Stimulated activated CD4-positive, alpha-beta T cell treated with anti-CD3 and anti-CD28 coated beads, Interleukin-15, amount 100 ng/mL, for 24 hours (primary cell): ENCODE measurements at regions not wholly inside any gene's neighbourhood (a gene's known extent, or its start where the extent isn't known, plus 50 kb on each side); places are given as distances from the start of the nearest gene placed in this dataset.
"Not testable (repeated sequence)": the region's sequence is repeated elsewhere in the genome, so short reads cannot be mapped to it uniquely, and the experiment has no call there.

ENCODE experiments used
- DNase-seq: peaks from one replicate; pipeline ENCODE4 v3.0.0-alpha.2; 2020

DNA sequence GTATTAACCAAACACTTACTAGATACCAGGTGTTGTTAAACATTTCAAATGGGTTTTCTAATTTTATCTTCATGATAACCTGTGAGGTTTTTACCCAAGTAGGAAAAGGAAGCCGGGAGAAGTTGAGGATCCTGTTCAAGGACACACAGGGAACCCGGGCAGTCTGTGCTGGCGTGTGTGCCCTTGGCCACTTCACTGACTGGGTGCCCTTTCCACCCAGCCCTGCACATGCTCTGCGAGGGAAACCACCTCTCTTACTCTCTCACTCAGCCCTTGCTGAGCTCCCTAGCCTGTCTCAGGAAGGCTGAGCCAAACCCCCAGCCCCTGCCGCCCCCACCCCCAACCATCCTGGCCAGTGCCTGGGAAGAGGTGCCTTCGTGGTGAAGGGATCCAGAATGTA, 51.8 kb downstream of the TEX44 start:
- no peak for DNase-seq

GRCh38 chr2:231646476-231646875, 53.8 kb downstream of the TEX44 start:
- no peak for DNase-seq

GRCh38 chr2:231648579-231649174, 56.0 kb downstream of the TEX44 start:
- DNase-seq, result peak; percentile 73

DNA sequence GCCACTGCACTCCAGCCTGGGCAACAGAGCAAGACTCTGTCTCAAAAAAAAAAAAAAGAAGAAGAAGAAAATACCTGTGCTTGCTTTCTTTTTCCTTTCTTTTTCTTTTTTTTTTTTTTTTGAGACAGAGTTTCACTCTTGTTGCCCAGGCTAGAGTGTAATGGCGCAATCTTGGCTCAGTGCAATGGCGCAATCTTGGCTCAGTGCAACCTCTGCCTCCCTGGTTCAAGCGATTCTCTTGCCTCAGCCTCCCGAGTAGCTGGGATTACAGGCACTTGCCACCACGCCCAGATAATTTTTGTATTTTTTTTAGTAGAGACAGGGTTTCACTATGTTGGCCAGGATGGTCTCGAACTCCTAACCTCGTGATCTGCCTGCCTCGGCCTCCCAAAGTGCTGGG, 56.8 kb upstream of the PTMA start:
- not testable (repeated sequence) for DNase-seq

GRCh38 chr2:231655488-231655887, 52.8 kb upstream of the PTMA start:
- no peak for DNase-seq

GRCh38 chr2:231655894-231656293, 52.4 kb upstream of the PTMA start:
- DNase-seq, result no peak
